CMK (cell line): ENCODE measurements at regions not wholly inside any gene's neighbourhood (a gene's known extent, or its start where the extent isn't known, plus 50 kb on each side); places are given as distances from the start of the nearest gene placed in this dataset.
"Not testable (repeated sequence)": the region's sequence is repeated elsewhere in the genome, so short reads cannot be mapped to it uniquely, and the experiment has no call there.

ENCODE experiments used
- DNase-seq: peaks from one replicate; pipeline ENCODE4 v3.0.0-alpha.2; 2010; ENCODE audit warnings: low read depth

DNA sequence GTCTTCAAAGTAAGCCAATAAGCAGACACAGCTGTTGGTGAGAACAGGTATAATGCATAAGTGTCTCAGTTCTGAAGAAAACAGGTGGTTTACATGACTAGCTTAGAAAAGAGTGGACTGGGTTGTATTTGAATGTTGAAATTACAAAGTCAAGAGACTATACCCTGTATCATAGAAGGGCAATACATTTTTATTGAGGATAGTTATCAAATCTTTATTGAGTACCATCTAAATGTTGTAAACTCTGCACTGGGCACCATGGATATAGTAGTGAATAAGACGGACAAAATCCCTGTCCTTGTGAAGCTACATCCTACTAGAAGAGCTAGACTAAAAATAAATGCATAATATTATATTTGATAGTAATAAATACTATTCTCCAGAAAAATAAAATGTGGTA, 88.5 kb upstream of the CDC42EP3 start:
- DNase-seq: not testable (repeated sequence)

DNA sequence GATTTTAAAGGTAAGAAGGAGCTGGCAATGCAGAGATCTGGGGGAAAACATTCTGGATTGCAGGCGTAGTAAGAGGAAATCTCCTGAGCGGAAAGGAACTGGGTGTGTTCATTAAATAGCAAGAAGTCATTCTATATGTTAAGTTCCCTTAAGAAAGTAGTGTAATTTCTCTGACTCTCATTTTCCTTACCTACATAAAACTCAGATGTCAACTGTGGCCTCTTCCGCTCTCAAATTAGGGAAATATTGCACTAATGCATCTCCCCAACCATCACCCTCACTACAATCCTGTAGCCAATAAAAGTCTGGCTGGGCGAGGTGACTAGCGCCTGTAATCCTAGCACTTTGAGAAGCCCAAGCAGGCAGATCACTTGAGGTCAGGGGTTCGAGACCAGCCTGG, 89.0 kb upstream of the CDC42EP3 start:
- no peak for DNase-seq

DNA sequence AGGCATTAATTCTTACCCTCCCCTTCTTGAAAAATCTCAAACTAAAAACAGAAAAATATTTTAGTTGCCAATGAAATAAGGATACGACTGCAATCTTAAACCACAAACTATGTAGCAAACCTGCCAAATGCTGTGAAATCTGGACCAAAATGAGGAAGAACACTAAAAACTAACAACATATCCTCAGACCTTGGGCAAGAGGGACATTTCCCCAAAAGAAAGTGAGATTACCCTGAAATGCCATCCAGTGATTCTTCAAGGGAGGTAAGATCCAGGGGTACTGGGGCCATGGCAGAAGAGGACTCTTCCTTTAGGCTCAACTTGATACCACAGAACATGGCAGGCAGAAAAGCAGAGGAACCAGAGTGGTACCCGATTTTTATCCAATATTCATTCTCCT, 90.8 kb upstream of the CDC42EP3 start:
- not testable (repeated sequence) for DNase-seq

DNA sequence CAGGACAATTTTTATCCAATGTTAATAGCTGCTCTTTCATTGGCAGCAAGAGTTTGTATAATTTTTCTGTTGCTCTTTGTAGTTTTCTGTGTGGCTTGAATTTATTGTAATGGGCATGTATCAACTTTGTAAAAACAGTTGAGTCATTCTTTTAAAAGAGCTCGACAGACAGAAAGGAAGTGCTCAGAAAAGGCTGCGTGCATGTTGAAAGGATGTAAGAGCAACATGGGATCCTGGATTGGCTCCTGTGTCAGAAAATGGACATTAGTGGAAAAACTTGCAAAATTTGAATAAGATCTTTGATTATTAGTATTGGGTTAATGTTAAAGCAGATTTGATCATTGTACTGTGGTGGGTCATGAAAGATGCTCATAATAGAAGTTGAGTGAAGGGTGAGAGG, 93.3 kb upstream of the CDC42EP3 start:
- DNase-seq: no peak

DNA sequence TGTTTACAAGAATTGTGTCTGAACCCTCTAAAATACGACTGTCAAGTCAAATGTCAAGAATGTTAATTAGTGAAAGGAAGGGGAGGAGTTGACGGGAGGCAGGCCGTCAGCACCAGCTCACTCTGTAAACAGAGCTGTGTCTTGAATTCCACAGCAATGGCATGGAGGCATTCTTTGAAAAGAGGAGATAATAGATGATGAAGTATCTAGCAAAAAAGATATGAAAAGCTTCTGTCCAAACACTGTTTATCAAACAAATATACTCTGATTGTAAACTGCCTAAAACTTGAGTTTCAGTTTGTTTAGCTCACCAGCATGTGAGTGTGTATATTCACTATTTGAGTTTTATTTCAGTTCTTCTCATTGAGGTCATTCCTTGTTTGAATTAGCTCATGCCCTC, 94.7 kb upstream of the CDC42EP3 start:
- DNase-seq: no peak

DNA sequence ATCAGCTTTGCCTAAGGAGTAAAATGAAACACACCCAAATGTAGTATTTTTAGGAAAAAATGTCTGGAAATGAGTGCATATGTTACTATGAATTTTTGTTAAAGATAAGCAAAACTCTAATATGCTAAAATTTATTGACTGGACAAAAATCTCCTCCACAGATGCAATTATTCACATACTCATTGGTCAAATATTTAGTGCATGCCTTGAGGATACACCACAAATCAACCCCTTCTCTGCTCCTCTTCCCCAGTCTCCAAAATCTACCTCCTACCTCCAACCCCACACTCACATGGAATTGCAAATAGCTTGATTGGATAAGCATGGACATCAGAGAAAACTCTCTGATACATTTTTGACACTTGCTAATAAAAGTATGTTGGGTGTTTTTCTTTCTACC, 95.6 kb upstream of the CDC42EP3 start:
- no peak for DNase-seq

DNA sequence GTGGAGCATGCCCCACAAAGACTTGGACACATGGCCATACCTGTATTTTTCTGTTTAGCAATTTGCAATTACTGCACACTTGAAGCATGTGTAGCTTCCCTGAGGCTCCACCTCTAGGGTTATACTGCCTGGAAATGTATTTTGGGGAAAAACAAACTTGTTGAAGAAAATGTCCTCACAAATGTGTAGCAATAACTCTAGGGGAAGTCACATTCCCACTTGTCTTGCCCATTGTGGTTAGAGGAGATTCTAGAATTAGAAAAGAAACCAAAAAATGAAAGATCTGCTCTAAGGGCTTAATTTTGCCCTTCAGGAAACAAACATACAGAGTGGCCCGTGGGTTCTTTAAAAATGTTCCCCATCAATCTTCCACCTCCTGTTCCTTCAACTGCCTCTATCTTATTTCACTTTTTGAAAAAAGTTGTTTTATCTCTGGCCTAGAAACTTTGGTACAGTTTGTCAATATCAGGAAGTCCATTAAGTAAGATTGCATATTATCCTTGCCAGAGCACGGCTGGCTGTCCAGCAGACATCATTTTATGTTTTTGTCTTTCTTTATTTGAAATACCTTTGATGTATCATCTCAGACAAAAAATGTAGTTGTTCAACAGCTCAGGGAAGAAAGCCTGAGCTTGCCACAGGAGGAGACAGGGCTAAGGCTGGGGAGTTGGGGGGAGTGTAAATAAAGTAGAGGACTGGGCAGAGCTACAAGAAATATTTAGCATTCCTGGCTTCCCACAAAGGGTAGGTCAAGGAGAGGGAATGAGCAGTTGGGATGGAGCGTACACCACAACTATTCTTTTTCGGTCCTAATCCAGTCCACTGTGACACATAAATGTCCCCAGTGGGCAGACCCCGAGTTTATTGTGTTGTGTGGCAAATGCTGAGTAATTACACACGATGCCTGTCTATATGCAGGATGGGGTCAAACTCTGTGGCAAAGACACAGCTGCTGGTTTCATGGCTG, 96.8 kb upstream of the CDC42EP3 start:
- DNase-seq: no peak

DNA sequence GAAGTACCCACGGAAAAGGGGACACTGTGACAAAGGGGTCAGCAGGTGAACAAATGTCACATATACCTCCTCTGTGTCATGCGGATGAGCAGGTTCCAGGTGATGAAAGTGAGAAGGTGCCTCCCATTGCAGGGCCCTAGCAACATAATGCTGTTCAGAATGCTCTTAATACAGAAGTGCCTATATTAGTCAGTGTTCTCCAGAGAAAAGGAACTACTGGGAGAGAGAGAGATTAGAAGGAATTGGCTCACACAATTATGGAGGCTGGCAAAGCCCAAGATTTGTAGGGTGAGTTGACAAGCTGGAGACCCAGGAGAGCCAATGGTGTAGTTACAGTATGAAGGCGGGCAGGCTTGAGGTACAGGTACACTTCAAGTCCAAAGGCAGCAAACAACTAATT, 98.1 kb upstream of the CDC42EP3 start:
- no peak for DNase-seq

DNA sequence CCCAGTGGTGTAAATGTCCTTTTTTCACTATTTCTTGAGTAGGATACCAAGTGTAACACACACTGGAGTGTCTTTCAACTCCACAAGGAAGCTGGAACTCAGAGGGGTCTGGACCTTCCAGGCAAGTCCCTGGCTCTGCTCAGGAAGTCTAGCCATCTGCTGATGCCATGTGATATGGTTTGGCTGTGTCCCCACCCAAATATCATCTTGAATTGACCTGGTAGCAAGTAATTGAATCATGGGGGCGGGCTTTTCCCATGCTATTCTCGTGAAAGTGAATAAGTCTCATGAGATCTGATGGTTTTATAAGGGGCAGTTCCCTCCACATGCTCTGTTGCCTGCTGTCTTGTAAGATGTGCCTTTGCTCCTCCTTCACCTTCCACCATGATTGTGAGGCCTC, 99.4 kb upstream of the CDC42EP3 start:
- DNase-seq: no peak

DNA sequence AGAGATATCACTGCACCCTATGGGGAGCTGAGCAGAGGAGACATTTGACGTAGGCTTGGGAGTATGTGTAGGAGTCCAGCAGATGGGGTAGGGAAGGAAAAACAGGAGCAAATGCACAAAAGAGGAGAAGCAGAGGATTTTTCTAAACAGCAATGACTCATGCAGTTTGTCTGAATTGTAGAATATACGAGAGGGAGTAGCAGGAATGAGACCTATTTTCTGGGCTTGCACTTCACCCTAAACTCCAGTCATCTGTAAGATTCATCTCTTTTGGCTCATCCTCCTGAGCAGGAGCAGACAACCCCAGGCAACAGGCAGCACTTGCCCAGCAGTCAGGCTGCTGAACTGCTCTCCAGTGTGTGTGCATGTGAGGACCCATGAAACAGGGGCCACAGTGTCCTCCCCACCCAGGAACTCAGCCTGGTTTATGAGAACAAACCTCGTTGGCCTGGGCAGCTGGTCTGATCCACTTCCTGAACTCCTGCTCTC, 100.2 kb upstream of the CDC42EP3 start:
- DNase-seq: no peak

DNA sequence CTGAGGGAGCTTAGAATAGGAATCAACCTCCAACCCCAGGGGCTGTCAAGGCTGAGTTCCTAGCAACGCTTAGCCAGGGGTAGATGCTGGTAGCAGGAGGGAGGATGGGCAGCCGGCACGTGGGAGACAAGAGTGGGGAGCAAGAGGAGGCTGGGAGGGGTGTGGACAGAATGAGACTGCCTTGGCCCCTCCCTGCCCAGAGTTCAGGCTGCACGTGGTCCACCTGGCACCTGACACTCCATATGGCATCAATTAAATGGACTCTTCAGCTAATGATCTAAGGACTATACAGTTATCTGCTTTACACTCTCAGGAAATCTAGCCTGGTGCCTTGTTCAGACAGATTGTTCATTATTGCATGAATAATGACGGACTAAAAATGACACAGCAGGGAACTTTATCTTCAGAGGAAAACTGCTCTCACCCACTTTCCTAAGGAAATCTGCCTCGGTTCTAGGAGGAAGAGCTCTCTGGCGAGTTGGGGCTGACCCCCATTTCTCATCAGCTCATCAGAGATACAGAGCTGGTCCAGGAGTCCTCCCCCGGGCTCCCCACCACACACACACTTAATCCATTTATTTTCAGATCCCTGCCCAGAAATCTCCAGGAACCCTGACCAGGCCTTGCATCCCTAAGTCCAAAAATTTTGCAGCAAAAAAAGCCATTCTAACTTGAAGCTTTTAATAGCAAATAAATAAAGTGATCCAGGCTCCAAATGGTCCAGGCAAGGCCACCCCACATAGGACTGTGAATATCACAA, 102.1 kb upstream of the CDC42EP3 start:
- DNase-seq: no peak

DNA sequence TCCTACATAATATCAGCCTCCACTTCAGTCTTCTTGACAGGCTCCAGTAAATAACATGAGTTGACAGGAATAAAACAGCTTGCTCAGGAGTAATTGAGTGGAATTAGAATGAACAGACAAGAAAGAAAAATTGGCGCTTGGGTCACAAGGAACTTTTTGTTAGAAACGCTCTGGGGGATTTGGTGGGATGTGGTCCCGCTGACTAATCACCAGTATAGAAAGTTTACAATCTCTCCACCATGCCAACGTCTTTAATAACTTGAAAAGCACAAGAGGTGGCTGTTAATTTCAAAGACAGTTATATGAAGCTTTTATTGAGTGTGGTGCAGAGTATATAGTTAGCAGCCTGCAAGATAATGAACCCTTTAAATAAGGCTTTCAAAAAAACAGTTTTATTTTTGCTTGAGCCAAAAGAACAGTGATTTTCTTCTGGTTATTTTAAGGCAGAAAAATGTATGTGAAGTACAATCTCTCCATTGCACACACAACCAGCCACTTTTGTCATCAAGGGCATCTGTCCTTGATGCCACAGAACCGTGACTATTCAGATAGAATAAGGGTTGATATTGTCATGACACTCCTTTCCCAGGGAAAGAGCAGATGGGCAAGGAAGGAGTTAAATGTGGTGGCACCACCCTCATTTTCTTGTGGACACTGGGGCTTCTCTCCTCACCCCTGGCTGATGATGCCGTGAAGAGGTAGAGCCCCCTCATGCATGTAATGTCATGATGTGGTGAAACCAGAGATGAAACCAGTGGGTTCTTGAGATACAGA, 102.9 kb upstream of the CDC42EP3 start:
- not testable (repeated sequence) for DNase-seq

DNA sequence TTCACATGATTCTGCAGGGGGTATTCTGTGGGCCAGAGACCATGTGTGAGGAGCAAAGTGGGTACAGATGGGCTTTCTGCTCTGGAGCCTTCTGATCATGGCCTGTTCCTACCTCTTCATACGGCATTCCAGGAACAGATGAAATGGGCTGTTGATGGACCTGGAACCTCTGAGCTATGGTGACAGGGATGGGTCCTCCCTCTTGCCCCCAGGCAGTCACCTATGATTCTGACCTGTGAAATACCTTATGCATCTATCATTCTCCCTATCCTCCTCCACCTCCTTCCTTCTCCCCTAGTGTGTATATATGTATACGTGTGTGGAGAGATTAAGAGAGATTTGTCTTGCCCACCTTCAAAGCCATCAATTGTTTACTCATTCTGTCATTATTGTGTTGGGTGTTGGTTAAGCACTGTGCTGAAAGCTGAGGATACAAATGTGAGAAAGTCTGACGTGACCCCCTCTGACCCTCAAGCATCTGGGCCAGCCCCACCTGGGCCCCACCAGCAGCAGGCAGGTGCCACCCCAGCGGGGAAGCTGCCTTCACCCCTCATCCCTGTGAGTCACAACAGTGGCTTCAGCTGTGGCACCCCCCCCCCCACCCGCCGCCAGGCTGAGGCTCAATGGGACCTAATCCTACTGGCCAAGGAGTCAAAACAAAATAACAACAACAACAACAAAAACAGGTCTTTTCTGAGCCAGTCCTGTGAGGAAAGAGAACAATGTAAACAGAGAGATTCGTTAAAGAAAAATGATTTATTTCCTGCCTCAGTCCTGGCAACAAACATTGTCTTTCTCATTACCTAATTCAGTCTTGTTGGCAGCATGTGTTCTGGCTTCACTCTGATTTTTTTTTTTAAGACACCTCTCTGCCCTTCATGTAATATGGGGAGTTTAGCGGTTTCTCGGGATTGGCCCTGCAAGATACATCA, 103.8 kb upstream of the CDC42EP3 start:
- no peak for DNase-seq

DNA sequence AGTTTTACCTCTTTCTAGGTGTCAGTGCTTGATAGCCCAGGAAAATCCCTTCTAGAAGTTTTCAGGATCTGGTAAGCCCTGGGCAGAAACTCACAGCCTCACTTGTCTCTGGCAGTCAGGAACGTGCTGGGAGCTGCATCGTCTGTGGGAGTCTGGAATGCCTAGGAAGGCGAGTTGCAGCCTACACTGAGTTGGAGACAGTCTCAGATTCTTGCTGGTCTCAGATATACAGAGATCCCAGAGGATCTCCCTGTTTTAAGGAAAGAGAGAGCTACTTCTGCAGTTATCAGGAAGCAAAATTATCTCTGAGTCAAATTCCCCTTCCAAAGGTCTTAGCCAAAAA, 104.4 kb upstream of the CDC42EP3 start:
- DNase-seq: no peak

DNA sequence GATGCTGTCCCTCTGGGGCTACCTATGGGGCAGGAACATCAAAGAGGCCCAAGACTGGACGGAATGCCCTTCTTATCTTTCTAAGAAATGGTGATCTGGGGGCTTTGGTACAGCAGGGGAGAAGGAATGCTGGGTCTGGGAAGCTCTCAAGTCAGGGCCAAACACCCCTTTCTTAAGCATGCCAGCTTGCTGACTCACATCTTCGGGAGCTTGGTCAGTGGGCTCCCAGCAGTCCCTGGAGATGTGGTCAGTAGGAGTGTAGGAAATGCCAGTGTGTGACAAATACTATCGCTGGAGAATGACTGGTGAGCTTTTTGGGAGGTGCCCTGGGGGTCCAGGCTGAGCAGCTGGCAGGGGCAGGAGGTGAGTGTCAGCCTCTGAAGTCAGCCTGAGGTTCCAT, 105.0 kb upstream of the CDC42EP3 start:
- DNase-seq: no peak

DNA sequence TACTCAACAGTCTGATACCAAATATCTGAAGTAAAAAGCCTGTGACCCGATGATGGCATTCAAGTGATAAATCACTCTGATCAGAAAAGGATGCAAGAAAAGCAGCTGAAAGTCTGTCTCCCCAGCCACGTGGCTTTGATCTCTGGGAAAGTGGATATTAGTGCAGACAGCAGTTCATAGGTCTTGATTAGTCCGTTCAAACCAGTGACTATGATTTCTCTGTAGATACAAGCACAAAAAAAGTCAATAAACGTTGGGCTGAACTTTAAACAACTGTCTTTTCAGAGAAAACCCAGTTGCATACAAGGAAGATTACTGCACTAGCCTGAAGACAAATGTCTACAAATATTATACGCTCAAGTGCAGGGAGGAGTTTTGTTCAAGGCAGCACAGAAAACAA, 107.7 kb upstream of the CDC42EP3 start:
- DNase-seq: no peak

DNA sequence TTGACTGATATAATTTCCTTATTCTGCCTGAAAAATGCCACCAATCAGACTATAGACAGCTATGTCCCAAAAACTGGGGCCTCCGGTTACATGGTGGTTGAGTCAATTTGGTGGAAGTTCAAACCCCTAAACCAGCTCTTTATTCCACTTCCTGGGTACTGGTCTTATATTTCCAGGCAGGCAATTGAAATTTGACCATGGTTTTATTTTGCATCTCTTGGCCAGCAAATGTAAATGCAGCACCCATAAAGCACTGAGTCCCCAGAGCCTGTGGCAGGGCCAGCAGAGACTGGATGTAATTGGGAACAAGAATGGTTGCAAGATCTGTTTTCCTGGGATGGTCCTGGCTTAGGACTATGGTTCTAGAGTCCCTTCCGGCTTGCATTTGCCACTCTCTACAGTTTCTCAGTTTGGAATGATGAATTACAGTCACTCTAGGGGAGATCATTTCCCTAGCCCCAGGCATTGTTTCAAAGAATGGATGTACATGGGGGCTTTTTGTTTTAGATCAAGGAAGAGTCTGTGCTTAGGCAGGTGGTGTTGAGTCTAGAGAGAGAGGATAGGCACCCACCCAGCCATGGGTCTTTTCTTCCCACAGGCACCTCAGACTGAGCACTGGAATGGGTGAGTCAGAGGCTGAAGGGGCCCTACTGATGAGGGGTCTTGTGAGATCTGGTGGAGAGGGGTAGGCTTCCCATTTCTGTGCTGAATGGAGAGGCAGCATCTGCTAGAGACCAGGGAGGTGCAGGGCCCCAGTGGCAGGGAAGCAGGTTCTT, 108.4 kb upstream of the CDC42EP3 start:
- DNase-seq: no peak

DNA sequence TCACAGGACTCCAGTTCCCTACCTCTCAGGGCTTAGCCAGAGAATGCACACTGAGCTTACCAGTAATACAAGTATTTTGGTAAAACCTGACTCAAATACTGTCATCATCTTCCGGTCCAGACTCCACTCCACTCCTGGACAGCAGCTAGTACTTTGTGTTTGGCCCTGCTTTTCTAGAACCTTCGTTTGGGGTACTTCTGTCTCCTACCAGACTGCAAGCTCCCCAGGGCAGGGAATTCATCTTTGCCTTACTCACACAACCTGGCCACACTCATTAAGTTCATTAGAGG, 108.9 kb upstream of the CDC42EP3 start:
- no peak for DNase-seq

DNA sequence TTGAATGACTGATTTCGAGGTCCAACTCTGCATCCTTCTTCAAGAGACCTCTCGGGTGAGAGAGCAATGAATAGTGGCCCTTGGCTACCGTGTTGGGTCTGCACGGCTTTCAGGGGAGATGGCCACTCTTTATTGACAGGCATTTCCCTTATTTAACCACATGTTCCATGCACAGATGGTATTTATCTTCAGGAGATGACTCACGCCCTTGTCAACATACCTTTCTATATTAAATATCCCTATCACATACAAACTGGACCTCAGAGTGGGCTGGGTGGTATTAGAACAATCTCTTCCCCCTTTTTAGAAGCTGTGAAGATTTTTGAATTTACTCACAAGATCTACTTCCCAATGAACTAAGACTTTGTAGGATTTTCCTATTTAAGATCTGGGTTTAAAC, 109.6 kb upstream of the CDC42EP3 start:
- no peak for DNase-seq

DNA sequence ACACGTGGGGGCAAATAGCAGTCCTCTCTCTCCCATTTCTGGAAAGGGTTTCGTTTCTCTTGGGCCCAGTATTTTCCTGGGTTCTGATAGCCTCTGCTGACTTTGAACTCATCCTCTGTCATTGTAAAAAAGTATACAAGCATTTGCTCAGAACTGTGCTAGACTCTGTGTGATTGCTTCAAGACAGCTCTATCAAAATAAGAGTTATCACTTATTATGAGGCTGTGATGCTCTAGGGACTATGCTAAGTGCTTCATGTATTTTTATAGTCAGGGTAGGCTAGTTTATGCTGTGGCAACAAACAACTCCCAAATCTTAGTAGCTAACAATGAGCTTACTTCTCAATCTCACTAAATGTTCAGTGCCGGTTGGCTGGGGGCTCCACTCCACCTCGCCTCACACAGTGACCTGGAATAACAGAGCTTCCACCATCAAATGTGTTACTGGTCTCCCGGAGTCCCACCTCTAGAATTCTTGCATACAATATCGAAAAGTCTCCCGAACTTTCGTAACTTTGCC, 110.8 kb upstream of the CDC42EP3 start:
- no peak for DNase-seq
